ENCODE measurements at regions not wholly inside any gene's neighbourhood (a gene's known extent, or its start where the extent isn't known, plus 50 kb on each side); places are given as distances from the start of the nearest gene placed in this dataset.
A peak's percentile ranks its signal among the peaks of the same experiment; 100 is the strongest.

DNA sequence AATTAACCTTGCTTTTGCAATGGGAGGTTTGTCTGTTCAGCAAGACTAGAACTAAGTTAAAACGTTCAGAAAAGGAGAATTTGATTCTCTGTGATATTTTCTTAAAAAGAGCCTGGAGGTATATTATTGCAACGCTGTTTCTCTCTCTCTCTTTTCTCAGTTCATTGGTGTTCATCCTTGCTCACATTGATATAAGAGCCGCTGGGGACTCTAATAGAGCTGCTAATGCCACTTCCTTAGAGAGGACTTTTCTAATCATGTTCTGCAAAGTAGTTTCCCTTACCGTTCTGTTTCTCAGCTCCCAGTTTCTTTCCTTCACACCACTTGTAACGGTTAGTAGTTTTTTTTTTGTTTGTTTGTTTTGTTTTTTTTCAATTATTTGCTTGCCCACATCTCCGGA is 203.8 kb downstream of the RWDD3 start:
- no peak for FAIRE-seq
- DNase-seq (ENCODE audit: insufficient read length, low spot score): no peak
- TF ChIP-seq, protein P1, sequence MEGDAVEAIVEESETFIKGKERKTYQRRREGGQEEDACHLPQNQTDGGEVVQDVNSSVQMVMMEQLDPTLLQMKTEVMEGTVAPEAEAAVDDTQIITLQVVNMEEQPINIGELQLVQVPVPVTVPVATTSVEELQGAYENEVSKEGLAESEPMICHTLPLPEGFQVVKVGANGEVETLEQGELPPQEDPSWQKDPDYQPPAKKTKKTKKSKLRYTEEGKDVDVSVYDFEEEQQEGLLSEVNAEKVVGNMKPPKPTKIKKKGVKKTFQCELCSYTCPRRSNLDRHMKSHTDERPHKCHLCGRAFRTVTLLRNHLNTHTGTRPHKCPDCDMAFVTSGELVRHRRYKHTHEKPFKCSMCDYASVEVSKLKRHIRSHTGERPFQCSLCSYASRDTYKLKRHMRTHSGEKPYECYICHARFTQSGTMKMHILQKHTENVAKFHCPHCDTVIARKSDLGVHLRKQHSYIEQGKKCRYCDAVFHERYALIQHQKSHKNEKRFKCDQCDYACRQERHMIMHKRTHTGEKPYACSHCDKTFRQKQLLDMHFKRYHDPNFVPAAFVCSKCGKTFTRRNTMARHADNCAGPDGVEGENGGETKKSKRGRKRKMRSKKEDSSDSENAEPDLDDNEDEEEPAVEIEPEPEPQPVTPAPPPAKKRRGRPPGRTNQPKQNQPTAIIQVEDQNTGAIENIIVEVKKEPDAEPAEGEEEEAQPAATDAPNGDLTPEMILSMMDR (IDR thresholded peaks at IDR 0.05; ENCODE audit: insufficient read depth, missing control alignments): no peak

DNA sequence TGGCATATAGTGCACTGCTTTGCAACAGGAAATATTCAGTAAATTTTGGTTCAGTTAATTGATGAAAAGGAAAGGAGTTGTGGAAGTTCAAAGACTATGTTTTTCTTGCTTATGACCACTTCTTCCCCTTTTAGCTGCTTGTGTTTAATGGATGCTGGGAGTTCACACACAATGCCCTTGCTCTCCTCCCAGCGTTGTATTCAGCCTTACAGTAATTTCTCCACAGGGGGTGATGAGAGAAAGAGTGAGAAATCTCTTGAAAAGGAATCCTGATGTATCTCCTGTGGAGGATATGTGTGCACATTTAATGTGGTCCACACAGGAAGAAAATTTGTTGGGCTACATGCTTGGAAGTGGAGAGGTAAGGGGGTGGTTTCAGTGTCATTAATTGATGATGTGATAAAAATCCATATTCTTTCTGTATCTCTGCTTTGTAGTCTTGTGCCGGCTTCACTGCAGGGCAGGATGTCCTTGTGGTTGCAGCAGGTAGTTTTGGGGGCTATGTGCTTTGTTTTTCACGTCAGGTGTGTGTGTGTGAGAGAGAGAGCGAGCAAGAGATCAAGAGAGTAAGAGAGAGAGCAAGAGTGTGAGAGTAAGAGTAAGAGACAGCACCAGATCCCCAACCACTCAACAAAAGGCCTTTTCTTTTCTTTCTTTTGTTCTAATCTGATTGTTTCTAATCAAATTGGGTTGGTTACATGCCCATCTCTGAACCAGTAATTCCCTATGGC is 204.4 kb downstream of the RWDD3 start:
- TF ChIP-seq, protein P1 (IDR thresholded peaks at IDR 0.05; ENCODE audit: insufficient read depth, missing control alignments): no peak
- FAIRE-seq (no peak), DNase-seq (ENCODE audit: insufficient read length, low spot score) (no peak)

DNA sequence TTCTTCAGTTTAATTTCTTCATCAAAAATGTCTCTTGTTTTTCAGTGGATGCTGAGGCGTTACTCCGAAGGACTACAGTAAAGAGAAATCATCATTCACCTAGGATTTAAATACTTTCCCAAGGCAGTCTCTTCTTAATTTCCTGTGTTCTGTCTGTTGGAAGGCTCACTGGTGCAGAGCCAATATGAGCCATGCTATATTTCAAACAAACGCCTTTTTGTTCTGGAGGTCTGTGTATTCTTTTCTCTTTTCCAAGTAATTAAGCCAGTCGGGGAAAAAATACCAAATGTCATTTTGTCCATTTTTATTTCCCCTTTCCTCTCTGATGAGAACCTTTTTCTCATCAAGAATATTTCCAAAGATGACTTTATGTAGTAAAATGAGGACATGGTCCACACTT is 206.5 kb downstream of the RWDD3 start:
- DNase-seq (ENCODE audit: insufficient read length, low spot score) (no peak), FAIRE-seq (no peak)
- TF ChIP-seq, protein P1 (IDR thresholded peaks at IDR 0.05; ENCODE audit: insufficient read depth, missing control alignments): no peak

DNA sequence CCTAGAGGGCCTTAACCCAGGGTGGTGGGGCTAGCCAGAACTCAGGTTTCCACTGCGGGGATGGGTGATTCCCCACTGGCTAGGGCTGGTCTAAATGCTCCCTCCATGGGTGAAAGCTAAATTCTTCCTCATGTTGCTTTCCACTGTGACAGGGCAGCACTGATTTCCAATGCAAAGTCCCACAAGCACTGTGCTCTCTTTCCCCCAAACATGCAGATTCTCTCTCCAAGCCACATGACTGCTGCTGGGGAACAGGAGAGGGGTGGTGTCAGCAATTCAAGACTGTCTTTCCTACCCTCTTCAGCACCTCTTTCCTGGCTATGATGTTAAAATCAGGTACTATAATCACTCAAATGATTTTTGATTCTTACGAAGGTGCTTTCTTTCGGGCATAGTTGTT is 215.5 kb downstream of the RWDD3 start:
- no peak for DNase-seq (ENCODE audit: insufficient read length, low spot score)
- FAIRE-seq: no peak
- TF ChIP-seq, protein P1 (IDR thresholded peaks at IDR 0.05; ENCODE audit: insufficient read depth, missing control alignments): no peak

DNA sequence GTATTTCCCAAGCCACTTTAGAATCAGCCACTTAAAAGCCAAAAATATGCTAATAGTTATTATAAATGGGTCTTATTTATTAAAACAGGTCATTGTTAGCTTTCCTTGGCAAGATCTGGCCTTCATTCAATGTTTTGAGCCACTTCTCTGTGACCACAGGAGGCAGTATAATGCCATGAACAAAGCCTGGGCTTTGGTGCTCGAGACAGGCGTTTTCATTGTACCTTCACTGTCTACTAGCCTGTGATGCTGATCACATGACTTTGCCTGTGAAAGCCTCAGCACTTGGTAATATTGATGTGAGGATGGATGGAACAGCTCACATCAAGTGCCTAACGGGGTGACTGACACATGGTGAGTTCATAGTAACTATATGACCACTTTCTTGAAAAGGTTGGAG is 217.0 kb downstream of the RWDD3 start:
- TF ChIP-seq, protein P1 (IDR thresholded peaks at IDR 0.05; ENCODE audit: insufficient read depth, missing control alignments): peak; percentile 32
- DNase-seq (ENCODE audit: insufficient read length, low spot score) (no peak), FAIRE-seq (no peak)

DNA sequence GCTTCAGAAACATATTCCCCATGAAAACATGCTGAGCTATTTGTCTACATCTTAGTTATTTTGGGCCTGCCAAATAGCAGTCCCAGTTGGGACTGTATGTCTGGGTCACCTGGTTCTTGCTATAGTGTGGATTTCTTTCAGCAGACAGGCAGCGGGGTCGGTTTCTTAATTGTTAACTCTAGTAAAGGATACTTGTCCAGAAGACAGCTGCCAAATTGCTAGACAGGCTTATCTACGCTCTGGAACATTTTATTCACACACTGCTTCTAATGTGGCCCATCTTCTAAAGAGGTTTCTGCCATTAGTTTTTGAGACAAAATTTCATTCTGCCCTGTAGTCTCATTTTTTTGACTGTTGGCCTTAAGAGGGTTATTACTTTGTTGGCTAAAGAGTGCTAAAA is 217.9 kb downstream of the RWDD3 start:
- TF ChIP-seq, protein P1 (IDR thresholded peaks at IDR 0.05; ENCODE audit: insufficient read depth, missing control alignments): no peak
- FAIRE-seq (no peak), DNase-seq (ENCODE audit: insufficient read length, low spot score) (no peak)

DNA sequence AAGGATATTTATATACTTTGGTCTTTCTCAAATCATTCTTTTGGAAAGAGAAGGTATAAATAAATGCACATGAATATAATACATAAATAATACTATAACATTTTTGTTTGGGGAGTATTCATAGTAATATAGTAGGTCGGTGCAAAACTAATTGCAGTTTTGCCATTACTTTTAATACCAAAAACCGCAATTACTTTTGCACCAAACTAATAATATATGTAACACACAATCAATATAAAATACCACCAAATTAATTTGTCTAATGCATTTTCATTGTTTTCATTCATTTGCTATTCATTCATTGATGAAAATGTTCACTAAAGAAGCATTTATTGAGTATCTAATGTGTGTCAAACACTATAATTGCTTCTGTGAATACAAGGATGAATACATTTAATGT is 219.0 kb downstream of the RWDD3 start:
- FAIRE-seq (no peak), DNase-seq (ENCODE audit: insufficient read length, low spot score) (no peak)
- TF ChIP-seq, protein P1 (IDR thresholded peaks at IDR 0.05; ENCODE audit: insufficient read depth, missing control alignments): no peak

Measured in D721Med (cell line).